GM23338 (cell line): ENCODE measurements at regions not wholly inside any gene's neighbourhood (a gene's known extent, or its start where the extent isn't known, plus 50 kb on each side); places are given as distances from the start of the nearest gene placed in this dataset.

Source experiments
- ATAC-seq: fragments of 200-7000 bp; cut with Tn5 transposase; 3 replicates; pipeline ENCODE4 v1.9.1; 2020
- DNase-seq: peaks from one replicate; pipeline ENCODE4 v3.0.0-alpha.2; 2015; ENCODE audit warnings: low spot score
- H2AFZ ChIP-seq: fragments of 200-600 bp; sonication (generic); 2 replicates; pipeline ENCODE4 v1.8.0; 2016; ENCODE audit warnings: antibody characterized with exemption, mild to moderate bottlenecking, moderate library complexity
- H3F3A ChIP-seq: fragments of 200-600 bp; sonication (generic); replicated peaks from 2 replicates; pipeline ENCODE4 v1.8.0; 2017; ENCODE audit warnings: antibody characterized with exemption, mixed run types, low read depth
- H3K27ac ChIP-seq: fragments of 200-600 bp; sonication (generic); 2 replicates; pipeline ENCODE4 v1.6.1; 2016; ENCODE audit warnings: low read depth
- H3K27me3 ChIP-seq: fragments of 200-600 bp; sonication (generic); 2 replicates; pipeline ENCODE4 v1.8.0; 2016; ENCODE audit warnings: mild to moderate bottlenecking, mixed run types, moderate library complexity; ENCODE audit not compliant: insufficient read depth
- H3K36me3 ChIP-seq: fragments of 200-600 bp; sonication (generic); 2 replicates; pipeline ENCODE4 v1.8.0; 2016; ENCODE audit warnings: mild to moderate bottlenecking; ENCODE audit not compliant: insufficient read depth
- H3K4me1 ChIP-seq: fragments of 200-600 bp; sonication (generic); 2 replicates; pipeline ENCODE4 v1.8.0; 2016; ENCODE audit warnings: mild to moderate bottlenecking, moderate library complexity; ENCODE audit not compliant: insufficient read depth
- H3K4me2 ChIP-seq: fragments of 200-600 bp; sonication (generic); 2 replicates; pipeline ENCODE4 v1.7.1; 2017; ENCODE audit warnings: mixed run types
- H3K4me3 ChIP-seq: fragments of 200-600 bp; sonication (generic); 2 replicates; pipeline ENCODE4 v1.6.1; 2016; ENCODE audit warnings: mixed run types
- H3K79me2 ChIP-seq: fragments of 200-600 bp; sonication (generic); replicated peaks from 2 replicates; pipeline ENCODE4 v1.8.0; 2017; ENCODE audit warnings: mild to moderate bottlenecking; ENCODE audit not compliant: insufficient read depth
- H3K9me2 ChIP-seq: fragments of 200-600 bp; sonication (generic); 2 replicates; pipeline ENCODE4 v1.8.0; 2017; ENCODE audit not compliant: insufficient read depth
- H4K20me1 ChIP-seq: fragments of 200-600 bp; sonication (generic); replicated peaks from 2 replicates; pipeline ENCODE4 v1.8.0; 2017; ENCODE audit warnings: mild to moderate bottlenecking; ENCODE audit not compliant: insufficient read depth
- H3K27ac Mint-ChIP-seq: 2 replicates; pipeline ENCODE4 v1.8.0; 2020; ENCODE audit warnings: inconsistent platforms, mild to moderate bottlenecking, moderate library complexity, mixed read lengths
- H3K27me3 Mint-ChIP-seq: 3 replicates; pipeline ENCODE4 v1.8.0; 2022; ENCODE audit warnings: low read depth, mild to moderate bottlenecking, moderate library complexity, mixed read lengths, inconsistent platforms; ENCODE audit not compliant: insufficient read depth, poor library complexity
- H3K36me3 Mint-ChIP-seq: 3 replicates; pipeline ENCODE4 v1.8.0; 2021; ENCODE audit warnings: low read depth, mild to moderate bottlenecking, inconsistent platforms, moderate library complexity, mixed read lengths
- H3K4me1 Mint-ChIP-seq: 3 replicates; pipeline ENCODE4 v1.8.0; 2020; ENCODE audit warnings: mild to moderate bottlenecking, inconsistent platforms, mixed read lengths
- H3K4me3 Mint-ChIP-seq: 3 replicates; pipeline ENCODE4 v1.8.0; 2021; ENCODE audit warnings: moderate library complexity, mild to moderate bottlenecking, inconsistent platforms, mixed read lengths
- H3K9me3 Mint-ChIP-seq: 3 replicates; pipeline ENCODE4 v1.8.0; 2020; ENCODE audit warnings: moderate library complexity, mild to moderate bottlenecking, inconsistent platforms, mixed read lengths
- CREB1 ChIP-seq: fragments of 250-450 bp; sonication (Bioruptor Pico); IDR thresholded peaks from 2 replicates; pipeline ENCODE4 v1.5.0; 2020; ENCODE audit warnings: low read depth, mild to moderate bottlenecking, moderate library complexity
- CTCF ChIP-seq, 2 experiments: fragments of 200-600 bp in 1 of 2; sonication (generic) in 1 of 2; conservative IDR thresholded peaks; 2 replicates each; pipeline versions ENCODE4 v1.5.1 to v1.6.1; 2016 to 2017; ENCODE audit warnings: antibody characterized with exemption in 2 of 2, low read depth in 2 of 2, mild to moderate bottlenecking in 2 of 2, moderate library complexity in 1 of 2
- ETS1 ChIP-seq: IDR thresholded peaks from 2 replicates; pipeline ENCODE4 v1.6.1; 2016; ENCODE audit warnings: antibody characterized with exemption
- EZH2 ChIP-seq: fragments of 200-600 bp; sonication (generic); IDR thresholded peaks from one replicate; pipeline ENCODE4 v1.8.0; 2017; ENCODE audit warnings: antibody characterized with exemption, mild to moderate bottlenecking, low read depth; ENCODE audit not compliant: unreplicated experiment
- JUNB ChIP-seq: IDR thresholded peaks from one replicate; pipeline ENCODE4 v1.6.1; 2016; ENCODE audit warnings: antibody characterized with exemption; ENCODE audit not compliant: unreplicated experiment
- POLR2AphosphoS5 ChIP-seq: IDR thresholded peaks from 2 replicates; pipeline ENCODE4 v1.6.1; 2016; ENCODE audit warnings: antibody characterized with exemption, low read depth
- STAT1 ChIP-seq: IDR thresholded peaks from one replicate; pipeline ENCODE4 v1.6.1; 2016; ENCODE audit warnings: antibody characterized with exemption; ENCODE audit not compliant: unreplicated experiment
- ZNF114 ChIP-seq: fragments of 250-450 bp; sonication (Bioruptor Pico); IDR thresholded peaks from 2 replicates; pipeline ENCODE4 v1.5.0; 2020; ENCODE audit warnings: mild to moderate bottlenecking, moderate library complexity
- ZNF462 ChIP-seq: fragments of 250-450 bp; sonication (Bioruptor Pico); IDR thresholded peaks from 2 replicates; pipeline ENCODE4 v1.5.0; 2020; ENCODE audit warnings: mild to moderate bottlenecking, moderate library complexity
- TF ChIP-seq, protein P1 (sequence below): IDR thresholded peaks from one replicate; pipeline ENCODE4 v1.6.1; 2018; ENCODE audit warnings: antibody characterized with exemption; ENCODE audit not compliant: unreplicated experiment

GRCh38 chr17:55897301-55897700 is 146.4 kb downstream of the PCTP start (continued):
- no peak for TF ChIP-seq ETS1
- no peak for TF ChIP-seq POLR2AphosphoS5
- no peak for TF ChIP-seq EZH2
- TF ChIP-seq ZNF462 (CRISPR knock-in tag) = no peak

GRCh38 chr17:55898195-55898594 is 147.3 kb downstream of the PCTP start:
- H3K27ac Mint-ChIP-seq = no peak overlapping the region
- ATAC-seq (no peak), DNase-seq (no peak)
- Histone ChIP-seq H3F3A (no peaks in the 10 kb centered on the region), H3K27ac (no peak overlapping the region), H3K79me2 (no peaks in the 10 kb centered on the region), H3K9me2 (no peaks in the 10 kb centered on the region; the same call in 1 of the 2 replicates), H3K27me3 (no peaks in the 10 kb centered on the region), H3K4me2 (no peak overlapping the region), H3K4me1 (no peaks in the 10 kb centered on the region), H3K36me3 (no peaks in the 10 kb centered on the region), H3K4me3 (no peak overlapping the region), H4K20me1 (no peaks in the 10 kb centered on the region), H2AFZ (no peak overlapping the region)
- H3K27me3 Mint-ChIP-seq = no peaks in the 10 kb centered on the region
- H3K36me3 Mint-ChIP-seq = no peaks in the 10 kb centered on the region
- no peaks in the 10 kb centered on the region for H3K4me1 Mint-ChIP-seq
- H3K4me3 Mint-ChIP-seq = no peak overlapping the region
- H3K9me3 Mint-ChIP-seq = no peaks in the 10 kb centered on the region
- TF ChIP-seq ZNF114 (CRISPR knock-in tag) = no peak
- TF ChIP-seq JUNB = no peak
- TF ChIP-seq, protein P1, sequence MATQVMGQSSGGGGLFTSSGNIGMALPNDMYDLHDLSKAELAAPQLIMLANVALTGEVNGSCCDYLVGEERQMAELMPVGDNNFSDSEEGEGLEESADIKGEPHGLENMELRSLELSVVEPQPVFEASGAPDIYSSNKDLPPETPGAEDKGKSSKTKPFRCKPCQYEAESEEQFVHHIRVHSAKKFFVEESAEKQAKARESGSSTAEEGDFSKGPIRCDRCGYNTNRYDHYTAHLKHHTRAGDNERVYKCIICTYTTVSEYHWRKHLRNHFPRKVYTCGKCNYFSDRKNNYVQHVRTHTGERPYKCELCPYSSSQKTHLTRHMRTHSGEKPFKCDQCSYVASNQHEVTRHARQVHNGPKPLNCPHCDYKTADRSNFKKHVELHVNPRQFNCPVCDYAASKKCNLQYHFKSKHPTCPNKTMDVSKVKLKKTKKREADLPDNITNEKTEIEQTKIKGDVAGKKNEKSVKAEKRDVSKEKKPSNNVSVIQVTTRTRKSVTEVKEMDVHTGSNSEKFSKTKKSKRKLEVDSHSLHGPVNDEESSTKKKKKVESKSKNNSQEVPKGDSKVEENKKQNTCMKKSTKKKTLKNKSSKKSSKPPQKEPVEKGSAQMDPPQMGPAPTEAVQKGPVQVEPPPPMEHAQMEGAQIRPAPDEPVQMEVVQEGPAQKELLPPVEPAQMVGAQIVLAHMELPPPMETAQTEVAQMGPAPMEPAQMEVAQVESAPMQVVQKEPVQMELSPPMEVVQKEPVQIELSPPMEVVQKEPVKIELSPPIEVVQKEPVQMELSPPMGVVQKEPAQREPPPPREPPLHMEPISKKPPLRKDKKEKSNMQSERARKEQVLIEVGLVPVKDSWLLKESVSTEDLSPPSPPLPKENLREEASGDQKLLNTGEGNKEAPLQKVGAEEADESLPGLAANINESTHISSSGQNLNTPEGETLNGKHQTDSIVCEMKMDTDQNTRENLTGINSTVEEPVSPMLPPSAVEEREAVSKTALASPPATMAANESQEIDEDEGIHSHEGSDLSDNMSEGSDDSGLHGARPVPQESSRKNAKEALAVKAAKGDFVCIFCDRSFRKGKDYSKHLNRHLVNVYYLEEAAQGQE = no peak
- TF ChIP-seq EZH2 = no peak
- no peak for TF ChIP-seq CREB1
- no peak for TF ChIP-seq CTCF (conservative IDR thresholded peaks at IDR 0.05; ENCODE audit: low read depth in 2 of 2)
- no peak for TF ChIP-seq STAT1
- TF ChIP-seq ETS1 = no peak
